Hypothalamus (tissue), 51 donors: ENCODE measurements at regions not wholly inside any gene's neighbourhood (a gene's known extent, or its start where the extent isn't known, plus 50 kb on each side); places are given as distances from the start of the nearest gene placed in this dataset.

Experiments used
- DNase-seq, 51 donors: peaks; one replicate each; lab custom pipeline; 2025; lab: John Stamatoyannopoulos, UW

GRCh38 chr6:11366183-11366933, 133.9 kb upstream of the NEDD9 start:
- no peak for DNase-seq

GRCh38 chr6:11364971-11365397, 132.5 kb upstream of the NEDD9 start:
- DNase-seq: no peak

- no peak for DNase-seq
These were observed 131.6 kb upstream of the NEDD9 start for GRCh38 chr6:11363881-11364576.

- peak in 1 of 51 donors; percentile 15 for DNase-seq
These were observed 130.1 kb upstream of the NEDD9 start for GRCh38 chr6:11362564-11362963.

GRCh38 chr6:11358904-11359830, 126.7 kb upstream of the NEDD9 start:
- DNase-seq: no peak

GRCh38 chr6:11357285-11357684, 124.8 kb upstream of the NEDD9 start:
- DNase-seq: no peak

GRCh38 chr6:11356404-11357155, 124.1 kb upstream of the NEDD9 start:
- no peak for DNase-seq

GRCh38 chr6:11353921-11354389, 121.5 kb upstream of the NEDD9 start:
- peak in 3 of 51 donors; percentile 22 to 48 (median 27) for DNase-seq

- no peak for DNase-seq
These were observed 117.8 kb upstream of the NEDD9 start for GRCh38 chr6:11350294-11350693.

GRCh38 chr6:11349880-11350279, 117.4 kb upstream of the NEDD9 start:
- DNase-seq: no peak

GRCh38 chr6:11346516-11346915, 114.0 kb upstream of the NEDD9 start:
- no peak for DNase-seq

GRCh38 chr6:11345536-11345935, 113.1 kb upstream of the NEDD9 start:
- no peak for DNase-seq

- no peak for DNase-seq
These were observed 111.7 kb upstream of the NEDD9 start for GRCh38 chr6:11343963-11344723.

- DNase-seq: no peak
These were observed 109.4 kb upstream of the NEDD9 start for GRCh38 chr6:11341867-11342266.

- no peak for DNase-seq
These were observed 108.8 kb upstream of the NEDD9 start for GRCh38 chr6:11341303-11341702.

- no peak for DNase-seq
These were observed 106.9 kb upstream of the NEDD9 start for GRCh38 chr6:11339380-11339779.

GRCh38 chr6:11337306-11337705, 104.8 kb upstream of the NEDD9 start:
- no peak for DNase-seq

GRCh38 chr6:11335826-11336225, 103.4 kb upstream of the NEDD9 start:
- no peak for DNase-seq

- no peak for DNase-seq
These were observed 100.8 kb upstream of the NEDD9 start for GRCh38 chr6:11333132-11333849.
